ENCODE measurements at regions not wholly inside any gene's neighbourhood (a gene's known extent, or its start where the extent isn't known, plus 50 kb on each side); places are given as distances from the start of the nearest gene placed in this dataset.

DNA sequence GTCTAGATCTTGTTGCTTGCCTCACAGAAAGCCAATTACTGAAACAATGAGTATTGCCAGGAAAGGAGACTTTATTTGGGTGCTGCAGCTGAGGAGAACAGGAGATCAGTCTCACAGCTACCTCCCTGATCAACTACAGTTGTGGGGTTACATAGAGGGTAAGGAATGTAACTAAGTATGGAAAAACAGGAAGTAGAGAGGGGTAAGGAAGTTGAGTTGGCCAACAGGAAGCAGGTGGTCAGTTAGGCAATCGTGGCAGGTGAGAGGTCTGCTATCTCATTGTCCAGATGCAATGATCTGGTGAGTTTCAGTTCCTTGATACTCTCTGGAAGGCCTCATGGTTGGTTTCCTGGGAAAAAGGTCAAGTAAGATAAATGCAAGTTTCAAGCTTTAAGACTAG lies 333.1 kb upstream of the GOT2 start:
- TF ChIP-seq, protein P1, sequence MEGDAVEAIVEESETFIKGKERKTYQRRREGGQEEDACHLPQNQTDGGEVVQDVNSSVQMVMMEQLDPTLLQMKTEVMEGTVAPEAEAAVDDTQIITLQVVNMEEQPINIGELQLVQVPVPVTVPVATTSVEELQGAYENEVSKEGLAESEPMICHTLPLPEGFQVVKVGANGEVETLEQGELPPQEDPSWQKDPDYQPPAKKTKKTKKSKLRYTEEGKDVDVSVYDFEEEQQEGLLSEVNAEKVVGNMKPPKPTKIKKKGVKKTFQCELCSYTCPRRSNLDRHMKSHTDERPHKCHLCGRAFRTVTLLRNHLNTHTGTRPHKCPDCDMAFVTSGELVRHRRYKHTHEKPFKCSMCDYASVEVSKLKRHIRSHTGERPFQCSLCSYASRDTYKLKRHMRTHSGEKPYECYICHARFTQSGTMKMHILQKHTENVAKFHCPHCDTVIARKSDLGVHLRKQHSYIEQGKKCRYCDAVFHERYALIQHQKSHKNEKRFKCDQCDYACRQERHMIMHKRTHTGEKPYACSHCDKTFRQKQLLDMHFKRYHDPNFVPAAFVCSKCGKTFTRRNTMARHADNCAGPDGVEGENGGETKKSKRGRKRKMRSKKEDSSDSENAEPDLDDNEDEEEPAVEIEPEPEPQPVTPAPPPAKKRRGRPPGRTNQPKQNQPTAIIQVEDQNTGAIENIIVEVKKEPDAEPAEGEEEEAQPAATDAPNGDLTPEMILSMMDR (IDR thresholded peaks at IDR 0.05), result no peak
- peak in 1 of 3 donors; percentile 42 for TF ChIP-seq POLR2AphosphoS5 (IDR thresholded peaks at IDR 0.05)
